BLaER1 (cell line): ENCODE measurements at regions not wholly inside any gene's neighbourhood (a gene's known extent, or its start where the extent isn't known, plus 50 kb on each side); places are given as distances from the start of the nearest gene placed in this dataset.

Experiments
- H3K27ac ChIP-seq: shearing (Covaris generic); formaldehyde crosslinking; 2 replicates; pipeline ENCODE4 v1.8.1; 2022
- H3K27me3 ChIP-seq: shearing (Covaris generic); formaldehyde crosslinking; 2 replicates; pipeline ENCODE4 v1.8.1; 2022
- H3K36me3 ChIP-seq: shearing (Covaris generic); formaldehyde crosslinking; 2 replicates; pipeline ENCODE4 v1.8.1; 2022
- H3K4me1 ChIP-seq: shearing (Covaris generic); formaldehyde crosslinking; 2 replicates; pipeline ENCODE4 v1.8.1; 2022
- H3K4me2 ChIP-seq: shearing (Covaris generic); formaldehyde crosslinking; 2 replicates; pipeline ENCODE4 v1.8.1; 2022
- H3K4me3 ChIP-seq: shearing (Covaris generic); formaldehyde crosslinking; 2 replicates; pipeline ENCODE4 v1.8.1; 2022
- H3K9ac ChIP-seq: shearing (Covaris generic); formaldehyde crosslinking; 2 replicates; pipeline ENCODE4 v1.8.1; 2022
- H3K9me3 ChIP-seq: shearing (Covaris generic); formaldehyde crosslinking; 2 replicates; pipeline ENCODE4 v1.8.1; 2022
- H4K20me1 ChIP-seq: shearing (Covaris generic); formaldehyde crosslinking; 2 replicates; pipeline ENCODE4 v1.8.1; 2022
- Cebpa-rat ChIP-seq: shearing (Covaris generic); IDR thresholded peaks from 2 replicates; pipeline ENCODE4 v1.8.1; 2022

DNA sequence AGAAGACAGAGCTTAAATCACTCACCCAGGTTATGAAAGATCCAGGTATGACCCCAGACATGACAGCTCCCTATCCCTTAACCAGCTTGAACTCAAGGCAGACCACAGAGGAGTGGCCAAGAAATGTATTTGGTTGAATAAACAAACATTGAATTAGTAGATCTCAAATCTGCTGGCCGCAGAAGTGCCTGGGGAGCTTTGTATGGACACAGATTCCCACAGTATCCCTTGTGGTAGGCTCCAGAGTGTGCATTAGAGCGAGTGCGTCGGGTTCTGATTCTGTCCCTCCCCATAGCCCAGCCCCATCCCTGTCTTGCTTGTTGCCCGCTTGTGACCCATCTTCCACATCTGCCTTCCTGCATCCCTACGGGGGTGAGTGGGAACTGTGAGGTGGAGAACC, 118.8 kb upstream of the FOXF1 start:
- H3K9ac ChIP-seq = no peak overlapping the region
- H3K27ac ChIP-seq = no peak overlapping the region

GRCh38 chr16:86391984-86392383, 118.3 kb upstream of the FOXF1 start:
- no peak for TF ChIP-seq Cebpa-rat
- no peaks in the 10 kb centered on the region for H3K36me3 ChIP-seq
- no peak overlapping the region for H3K9ac ChIP-seq
- H4K20me1 ChIP-seq = no peaks in the 10 kb centered on the region
- H3K9me3 ChIP-seq = no peaks in the 10 kb centered on the region
- peak overlapping the region; percentile 42 for H3K4me2 ChIP-seq
- no peak overlapping the region for H3K27ac ChIP-seq
- H3K27me3 ChIP-seq = no peaks in the 10 kb centered on the region
- peaks cover 24% of the 10 kb centered on the region for H3K4me1 ChIP-seq
- H3K4me3 ChIP-seq = no peak overlapping the region

More for the DNA sequence above, 118.8 kb upstream of the FOXF1 start:
- no peaks in the 10 kb centered on the region for H3K9me3 ChIP-seq
- no peak for TF ChIP-seq Cebpa-rat
- H3K4me1 ChIP-seq = peaks cover 24% of the 10 kb centered on the region
- no peak overlapping the region for H3K4me3 ChIP-seq
- H3K4me2 ChIP-seq = peak overlapping the region; percentile 42
- no peaks in the 10 kb centered on the region for H3K27me3 ChIP-seq
- H3K36me3 ChIP-seq = no peaks in the 10 kb centered on the region
- no peaks in the 10 kb centered on the region for H4K20me1 ChIP-seq

GRCh38 chr16:86392436-86393152, 117.7 kb upstream of the FOXF1 start:
- Histone ChIP-seq H3K4me2 (peak overlapping the region; percentile 42), H4K20me1 (no peaks in the 10 kb centered on the region), H3K27ac (no peak overlapping the region), H3K36me3 (no peaks in the 10 kb centered on the region), H3K9me3 (no peaks in the 10 kb centered on the region), H3K4me1 (peaks cover 21% of the 10 kb centered on the region), H3K27me3 (no peaks in the 10 kb centered on the region), H3K9ac (no peak overlapping the region), H3K4me3 (no peak overlapping the region)
- no peak for TF ChIP-seq Cebpa-rat

DNA sequence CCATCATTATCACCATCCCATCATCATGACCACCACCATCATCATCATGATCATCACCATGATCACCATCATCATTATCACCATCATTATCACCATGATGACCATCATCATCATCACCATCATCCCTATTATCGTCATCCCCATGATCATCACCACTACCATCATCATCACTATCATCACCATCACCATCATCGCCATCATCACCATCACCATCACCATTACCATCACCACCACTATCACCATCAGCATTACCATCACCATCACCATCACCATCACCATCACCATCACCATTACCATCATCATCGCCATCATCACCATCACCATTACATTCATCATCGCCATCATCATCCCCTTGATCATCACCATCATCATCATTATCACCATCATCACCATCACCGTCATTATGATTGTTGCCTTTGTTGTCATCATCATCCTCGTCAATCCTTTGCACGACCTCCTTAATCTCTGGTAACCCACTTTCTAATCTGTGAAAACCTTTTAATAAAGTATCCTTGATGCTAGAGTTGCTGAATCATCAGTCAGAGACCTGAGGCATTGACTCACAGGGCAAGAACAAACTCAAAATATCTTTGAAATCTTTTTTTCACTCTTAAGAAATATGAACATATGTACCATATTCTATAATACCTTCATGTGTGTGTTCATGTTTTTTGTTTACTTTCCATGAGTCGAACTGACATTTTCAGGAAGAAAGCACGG, 116.3 kb upstream of the FOXF1 start:
- no peaks in the 10 kb centered on the region for H3K27me3 ChIP-seq
- no peak overlapping the region for H3K27ac ChIP-seq
- H3K4me1 ChIP-seq = peaks cover 20% of the 10 kb centered on the region
- no peak overlapping the region for H3K4me2 ChIP-seq
- H3K36me3 ChIP-seq = no peaks in the 10 kb centered on the region
- no peaks in the 10 kb centered on the region for H3K9me3 ChIP-seq
- TF ChIP-seq Cebpa-rat = no peak
- H4K20me1 ChIP-seq = no peaks in the 10 kb centered on the region
- H3K9ac ChIP-seq = no peak overlapping the region
- H3K4me3 ChIP-seq = no peak overlapping the region

- H4K20me1 ChIP-seq = no peaks in the 10 kb centered on the region
- no peaks in the 10 kb centered on the region for H3K9me3 ChIP-seq
- peaks cover 14% of the 10 kb centered on the region for H3K4me1 ChIP-seq
- H3K9ac ChIP-seq = no peak overlapping the region
- H3K36me3 ChIP-seq = no peaks in the 10 kb centered on the region
- H3K27ac ChIP-seq = no peak overlapping the region
- no peak for TF ChIP-seq Cebpa-rat
- no peak overlapping the region for H3K4me3 ChIP-seq
- H3K27me3 ChIP-seq = no peaks in the 10 kb centered on the region
- no peak overlapping the region for H3K4me2 ChIP-seq
Measured at GRCh38 chr16:86395477-86395876, 114.8 kb upstream of the FOXF1 start.

DNA sequence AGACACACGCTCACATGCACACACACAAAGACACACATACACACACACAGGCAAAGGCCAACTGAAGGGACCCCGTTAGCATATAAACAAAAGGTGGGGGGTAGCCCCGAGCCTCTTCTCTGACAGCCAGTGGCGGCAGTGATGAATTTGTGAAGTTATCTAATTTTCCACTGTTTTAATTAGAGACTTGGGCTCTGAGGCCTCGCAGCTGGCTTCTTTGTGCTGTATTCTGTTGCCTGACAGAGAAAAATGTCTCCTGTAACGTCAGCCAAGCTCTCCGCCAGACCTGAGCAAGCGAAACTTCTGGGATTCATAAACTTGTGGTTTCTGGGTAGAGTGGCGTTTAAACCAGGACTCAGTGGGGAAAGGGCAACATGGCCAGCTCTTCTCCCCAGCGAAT, 113.9 kb upstream of the FOXF1 start:
- H3K36me3 ChIP-seq = no peaks in the 10 kb centered on the region
- H3K9ac ChIP-seq = no peak overlapping the region
- no peak overlapping the region for H3K27ac ChIP-seq
- H3K9me3 ChIP-seq = no peaks in the 10 kb centered on the region
- H3K4me2 ChIP-seq = no peak overlapping the region
- no peak overlapping the region for H3K4me3 ChIP-seq
- no peaks in the 10 kb centered on the region for H4K20me1 ChIP-seq
- H3K4me1 ChIP-seq = peaks cover 13% of the 10 kb centered on the region
- TF ChIP-seq Cebpa-rat = no peak
- H3K27me3 ChIP-seq = no peaks in the 10 kb centered on the region

DNA sequence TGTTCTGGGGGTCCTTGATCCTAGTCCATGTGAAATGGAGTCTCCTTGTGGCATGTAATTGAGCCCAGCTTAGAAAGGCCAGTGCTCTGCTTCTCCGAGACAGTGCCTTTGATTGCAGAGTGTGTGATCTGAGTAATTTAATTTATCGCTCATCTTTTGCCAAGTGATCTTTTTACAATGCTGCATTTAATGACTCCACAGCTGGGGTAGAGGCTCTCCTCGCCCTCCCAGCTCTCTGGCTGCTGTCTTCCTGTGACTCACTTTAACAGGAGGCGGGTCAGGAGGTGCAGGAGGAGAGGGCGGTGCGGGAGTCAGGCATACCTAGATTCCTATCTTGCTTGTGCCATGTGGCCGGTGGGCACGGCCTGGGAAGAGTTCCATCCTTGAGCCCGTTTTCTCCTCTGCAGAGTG, 113.4 kb upstream of the FOXF1 start:
- Histone ChIP-seq H4K20me1 (no peaks in the 10 kb centered on the region), H3K4me2 (no peak overlapping the region), H3K4me3 (no peak overlapping the region), H3K4me1 (peaks cover 8% of the 10 kb centered on the region), H3K36me3 (no peaks in the 10 kb centered on the region), H3K9ac (no peak overlapping the region), H3K27ac (no peak overlapping the region), H3K9me3 (no peaks in the 10 kb centered on the region), H3K27me3 (no peaks in the 10 kb centered on the region)
- TF ChIP-seq Cebpa-rat = no peak

DNA sequence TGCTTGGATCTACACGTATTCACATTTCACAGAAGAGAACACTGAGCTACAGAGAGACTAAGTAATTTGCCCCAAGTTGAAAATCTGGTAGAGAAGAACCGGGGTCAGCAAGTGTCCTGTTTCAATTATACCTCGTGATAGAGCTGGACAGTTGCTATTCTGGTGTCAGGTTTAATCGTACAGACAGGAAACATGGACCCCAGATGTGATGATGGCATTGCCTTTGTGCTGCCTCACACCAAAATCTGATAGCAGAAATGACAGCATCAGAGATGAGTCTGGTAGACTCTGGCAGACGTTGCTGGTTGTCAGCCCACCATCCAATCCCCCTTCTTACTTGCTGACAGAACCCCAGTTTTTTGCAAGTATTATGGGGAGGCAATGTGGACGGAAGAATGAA, 112.1 kb upstream of the FOXF1 start:
- Histone ChIP-seq H3K4me3 (no peak overlapping the region), H3K9ac (no peak overlapping the region), H3K27ac (no peak overlapping the region), H3K27me3 (no peaks in the 10 kb centered on the region), H4K20me1 (no peaks in the 10 kb centered on the region), H3K4me1 (no peaks in the 10 kb centered on the region), H3K4me2 (no peak overlapping the region), H3K9me3 (no peaks in the 10 kb centered on the region), H3K36me3 (no peaks in the 10 kb centered on the region)
- no peak for TF ChIP-seq Cebpa-rat

DNA sequence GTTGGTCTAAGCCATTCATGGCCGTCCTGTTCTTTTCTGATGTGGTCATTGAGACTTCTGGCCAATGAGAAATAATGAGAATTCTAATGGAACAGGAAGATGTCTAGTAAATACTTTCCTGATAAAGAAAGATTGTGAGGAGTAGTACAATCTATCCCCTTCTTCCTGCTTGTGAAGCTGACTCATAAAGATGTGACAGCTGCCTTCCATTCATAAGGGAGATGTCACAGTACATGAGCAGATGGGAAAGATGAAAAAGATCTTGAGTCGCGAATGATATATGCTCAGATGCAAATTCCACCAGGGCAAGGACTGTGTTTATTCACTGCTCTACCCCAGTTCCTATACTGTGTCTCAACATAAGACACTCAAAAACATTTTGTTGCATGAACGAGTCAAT, 111.7 kb upstream of the FOXF1 start:
- no peaks in the 10 kb centered on the region for H4K20me1 ChIP-seq
- H3K36me3 ChIP-seq = no peaks in the 10 kb centered on the region
- H3K27ac ChIP-seq = no peak overlapping the region
- H3K4me2 ChIP-seq = no peak overlapping the region
- no peaks in the 10 kb centered on the region for H3K4me1 ChIP-seq
- H3K27me3 ChIP-seq = no peaks in the 10 kb centered on the region
- H3K4me3 ChIP-seq = no peak overlapping the region
- no peaks in the 10 kb centered on the region for H3K9me3 ChIP-seq
- TF ChIP-seq Cebpa-rat = no peak
- H3K9ac ChIP-seq = no peak overlapping the region

GRCh38 chr16:86401126-86401525, 109.2 kb upstream of the FOXF1 start:
- no peaks in the 10 kb centered on the region for H4K20me1 ChIP-seq
- no peaks in the 10 kb centered on the region for H3K36me3 ChIP-seq
- no peak overlapping the region for H3K4me2 ChIP-seq
- H3K9ac ChIP-seq = no peak overlapping the region
- no peak for TF ChIP-seq Cebpa-rat
- H3K4me3 ChIP-seq = no peak overlapping the region
- no peaks in the 10 kb centered on the region for H3K4me1 ChIP-seq
- no peaks in the 10 kb centered on the region for H3K27me3 ChIP-seq
- no peak overlapping the region for H3K27ac ChIP-seq
- H3K9me3 ChIP-seq = no peaks in the 10 kb centered on the region
